Superior temporal gyrus (tissue), 1 donor: ENCODE measurements at regions not wholly inside any gene's neighbourhood (a gene's known extent, or its start where the extent isn't known, plus 50 kb on each side); places are given as distances from the start of the nearest gene placed in this dataset.

Source experiments
- DNase-seq: peaks from one replicate; pipeline ENCODE4 v3.0.0-alpha.2; 2016; ENCODE audit errors: extremely low spot score

- no peak for DNase-seq
Measured at GRCh38 chr2:9082158-9082557, 78.7 kb upstream of the MBOAT2 start.

DNA sequence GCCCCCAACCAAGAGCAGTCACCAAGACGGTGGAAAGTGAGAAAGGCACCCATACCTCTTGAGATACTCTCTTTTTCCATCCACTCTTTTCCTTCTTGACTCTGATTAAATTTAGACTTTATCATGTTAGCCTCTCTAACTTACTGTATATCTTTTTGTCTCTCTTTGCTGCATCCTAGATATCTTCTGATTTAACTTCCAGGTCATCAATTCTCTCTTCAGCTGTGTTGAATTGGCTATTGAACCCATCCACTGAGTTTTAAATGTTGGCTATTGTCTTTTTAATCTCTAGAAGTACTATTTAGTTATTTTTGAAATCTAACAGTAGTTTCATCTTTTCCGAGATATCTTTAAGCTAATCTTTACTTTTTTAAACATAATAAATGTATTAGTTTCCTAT, 78.3 kb upstream of the MBOAT2 start:
- DNase-seq = no peak

- no peak for DNase-seq
Measured at GRCh38 chr2:9078405-9078804, 74.9 kb upstream of the MBOAT2 start.

DNA sequence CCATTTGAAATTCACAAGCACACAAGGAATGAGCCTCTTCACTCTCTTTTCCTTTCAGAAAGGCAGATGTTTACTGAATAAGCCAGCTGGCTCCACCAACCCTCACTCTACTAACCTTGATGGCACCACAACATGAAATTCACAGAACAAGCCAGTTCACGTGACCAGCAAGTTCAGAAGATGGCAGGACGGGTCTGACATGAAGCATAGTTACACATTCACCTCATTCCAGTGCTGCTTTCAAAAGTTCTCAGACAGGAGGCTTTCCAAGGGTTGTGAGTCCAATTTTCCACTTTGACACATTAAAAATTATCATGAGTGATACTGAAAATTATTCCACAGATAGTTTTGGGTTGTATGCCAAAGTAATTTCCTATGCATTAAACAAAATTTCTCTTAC, 74.2 kb upstream of the MBOAT2 start:
- DNase-seq = no peak

GRCh38 chr2:9076755-9077154, 73.3 kb upstream of the MBOAT2 start:
- no peak for DNase-seq

DNA sequence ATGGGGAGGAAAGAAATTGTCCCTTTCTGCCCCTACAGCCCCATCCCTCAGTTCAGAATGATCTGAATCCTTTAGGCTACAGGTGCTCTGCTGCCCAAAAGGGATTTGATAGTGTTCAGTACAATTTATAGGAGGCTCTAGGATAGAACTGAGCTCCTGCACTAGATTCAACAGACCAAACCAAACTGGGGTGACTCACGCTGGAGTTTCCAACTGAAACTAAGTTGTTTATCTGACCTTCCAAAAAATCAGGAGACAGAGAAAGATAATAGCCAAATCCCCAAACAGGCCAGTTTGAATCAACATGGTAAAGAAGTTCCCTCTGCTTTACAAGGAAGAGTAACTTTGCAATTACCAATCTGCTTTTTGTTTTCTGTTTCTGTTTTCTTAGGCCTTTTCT, 72.7 kb upstream of the MBOAT2 start:
- no peak for DNase-seq

DNA sequence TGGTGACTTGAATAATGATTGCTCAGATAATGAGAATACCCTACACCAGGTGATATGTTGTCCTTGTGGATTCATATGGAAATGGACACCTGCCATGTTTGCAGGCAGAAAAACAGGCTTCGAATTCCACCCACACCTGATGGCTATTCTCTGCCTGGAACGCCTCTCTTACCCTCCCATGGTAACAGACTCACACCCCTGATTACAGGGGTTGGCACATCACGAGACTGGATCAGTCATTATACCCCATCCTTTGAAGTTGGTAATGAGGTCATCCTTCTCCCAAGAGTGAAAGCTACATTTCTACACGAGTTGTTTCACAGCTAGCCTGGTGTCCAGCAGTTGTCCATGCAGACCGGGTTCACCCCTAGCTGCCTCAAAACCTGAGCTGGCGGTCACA, 71.4 kb upstream of the MBOAT2 start:
- DNase-seq = no peak

DNA sequence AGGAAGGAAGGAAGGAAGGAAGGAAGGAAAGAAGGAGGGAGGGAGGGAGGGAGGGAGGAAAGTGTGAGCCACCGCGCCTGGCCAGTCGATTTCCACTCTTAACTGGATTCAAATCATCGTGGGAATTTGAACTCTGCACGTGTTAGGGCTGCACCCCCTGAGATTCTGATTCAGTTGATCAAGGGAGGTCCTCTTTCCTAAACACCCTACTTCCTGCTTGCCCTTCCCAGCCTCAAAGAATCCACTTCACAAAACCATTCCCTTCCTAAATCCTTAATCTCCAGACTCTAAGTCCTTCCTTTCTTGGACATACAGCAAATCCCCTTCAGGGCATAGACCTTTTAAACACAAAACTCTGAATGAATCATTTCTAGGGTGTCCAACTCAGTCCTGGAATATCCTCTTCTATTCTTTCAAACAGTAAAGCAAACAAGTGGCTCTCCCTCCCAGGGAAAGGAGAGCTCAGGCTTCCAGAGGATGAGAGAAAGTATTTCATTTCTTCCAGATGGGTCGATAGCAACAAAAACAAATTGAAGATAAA, 68.2 kb upstream of the MBOAT2 start:
- DNase-seq = no peak

DNA sequence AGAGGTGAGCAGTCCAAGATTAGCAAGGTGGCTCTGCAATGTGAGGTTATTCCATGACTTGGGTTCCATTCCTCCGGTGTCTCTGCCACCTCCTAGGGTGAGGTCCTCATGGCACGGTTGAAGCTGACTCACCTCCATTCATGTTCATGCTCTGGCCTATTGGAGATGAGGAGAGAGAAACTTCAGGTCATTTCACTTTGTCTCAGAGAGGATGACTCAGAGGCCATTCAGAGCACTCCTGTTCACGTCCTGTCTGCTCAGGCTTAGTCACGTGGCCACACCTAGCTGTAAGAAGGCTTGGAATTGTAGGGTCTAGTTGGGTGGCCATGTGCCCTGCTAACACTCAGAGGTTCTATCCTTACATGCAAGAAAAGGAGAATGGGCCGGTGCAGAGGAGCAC, 67.5 kb upstream of the MBOAT2 start:
- DNase-seq = no peak

DNA sequence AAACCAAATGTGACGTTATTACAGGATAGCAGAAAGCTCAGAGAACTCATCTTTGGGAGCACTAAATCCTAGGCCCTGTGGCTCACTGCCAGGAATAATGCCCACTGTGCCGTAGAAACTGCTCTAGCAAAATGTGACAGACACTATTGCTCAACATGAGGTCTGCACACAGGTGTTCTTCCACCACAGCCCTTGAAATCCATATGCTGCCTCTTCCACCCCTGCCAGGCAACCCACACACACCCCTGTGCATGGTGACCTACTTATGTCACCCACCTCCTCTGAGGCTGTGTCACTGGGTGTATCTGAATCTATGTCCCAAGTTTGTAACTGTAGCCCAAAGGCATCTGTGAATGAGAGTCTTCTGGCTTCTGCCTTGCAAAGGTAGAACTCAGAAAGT, 66.1 kb upstream of the MBOAT2 start:
- DNase-seq = no peak

- DNase-seq = no peak
Measured at GRCh38 chr2:9065901-9066300, 62.4 kb upstream of the MBOAT2 start.

- DNase-seq = no peak
Measured at GRCh38 chr2:9063023-9063606, 59.6 kb upstream of the MBOAT2 start.

DNA sequence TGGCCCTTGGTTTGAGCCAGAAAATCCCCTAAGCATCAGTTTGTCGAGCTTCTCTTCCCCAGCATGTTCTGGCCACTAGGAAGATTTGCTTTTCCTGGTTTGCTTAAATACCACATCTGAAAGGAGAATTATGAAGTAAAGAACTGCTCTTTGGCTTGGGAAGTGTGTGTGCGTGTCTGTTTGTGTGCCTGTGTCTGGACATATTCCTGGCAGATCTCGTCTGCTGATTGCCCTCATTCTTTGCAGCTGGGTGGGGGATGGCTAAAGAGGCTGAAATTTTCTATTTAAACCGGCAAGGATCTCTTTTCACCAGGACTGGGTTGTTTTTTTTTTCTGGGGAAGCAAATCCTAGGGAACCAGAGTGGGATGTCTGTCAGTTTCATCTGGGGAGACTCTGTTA, 57.3 kb upstream of the MBOAT2 start:
- DNase-seq = no peak

DNA sequence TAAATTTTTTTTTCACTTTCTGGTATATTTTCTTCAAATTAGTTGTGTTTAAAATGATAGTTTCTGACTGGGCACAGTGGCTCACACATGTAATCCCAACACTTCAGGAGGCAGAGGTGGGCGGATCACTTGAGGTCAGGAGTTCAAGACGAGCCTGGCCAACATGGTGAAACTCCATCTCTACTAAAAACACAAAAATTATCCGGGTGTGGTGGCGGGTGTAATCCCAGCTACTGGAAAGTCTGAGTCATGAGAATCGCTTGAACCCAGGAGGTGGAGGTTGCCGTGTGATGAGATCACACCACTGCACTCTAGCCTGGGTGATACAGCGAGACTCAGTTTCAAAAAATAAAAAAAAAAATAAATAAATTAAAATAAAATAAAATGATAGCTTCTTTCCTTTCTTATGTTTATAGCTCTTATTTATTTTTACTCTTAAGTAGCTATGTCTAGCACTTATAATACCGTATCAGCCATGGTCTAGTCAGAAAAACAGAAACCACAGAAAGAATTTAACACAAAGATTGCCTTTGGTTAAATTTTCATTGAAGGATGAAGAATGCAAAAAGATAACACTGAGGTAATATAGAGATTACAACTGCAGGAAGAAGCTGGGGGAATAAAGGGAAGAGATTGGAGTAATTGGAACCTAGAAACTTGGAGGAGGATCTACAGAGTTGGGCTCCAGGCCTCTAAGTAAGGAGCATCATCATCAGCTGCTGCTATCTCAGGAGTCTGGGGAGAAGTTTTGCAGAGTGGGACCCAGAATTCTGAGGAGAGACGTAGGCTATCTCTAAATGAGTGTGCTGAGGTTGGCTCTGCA, 54.7 kb upstream of the MBOAT2 start:
- no peak for DNase-seq

GRCh38 chr2:9055471-9055870, 52.0 kb upstream of the MBOAT2 start:
- DNase-seq = no peak

- DNase-seq = no peak
Measured at GRCh38 chr2:9053534-9053931, 50.0 kb upstream of the MBOAT2 start.
